Uterus (tissue), 2 donors: ENCODE measurements at regions not wholly inside any gene's neighbourhood (a gene's known extent, or its start where the extent isn't known, plus 50 kb on each side); places are given as distances from the start of the nearest gene placed in this dataset.

ENCODE experiments used
- POLR2A ChIP-seq, 2 donors: fragments of 450-650 bp; IDR thresholded peaks; one replicate each; pipeline ENCODE4 v1.6.1; 2016; ENCODE audit warnings: antibody characterized with exemption in 2 of 2, mild to moderate bottlenecking in 1 of 2, moderate library complexity in 1 of 2
- TF ChIP-seq, protein P1 (sequence below), 4 experiments: fragments of 200-600 bp in 2 of 4; fragments of 450-650 bp in 2 of 4; sonication (generic) in 2 of 4; IDR thresholded peaks; one replicate each; pipeline ENCODE4 v1.5.1; 2016 to 2019; ENCODE audit warnings: antibody characterized with exemption in 4 of 4, mild to moderate bottlenecking in 2 of 4, moderate library complexity in 1 of 4

- TF ChIP-seq, protein P1, sequence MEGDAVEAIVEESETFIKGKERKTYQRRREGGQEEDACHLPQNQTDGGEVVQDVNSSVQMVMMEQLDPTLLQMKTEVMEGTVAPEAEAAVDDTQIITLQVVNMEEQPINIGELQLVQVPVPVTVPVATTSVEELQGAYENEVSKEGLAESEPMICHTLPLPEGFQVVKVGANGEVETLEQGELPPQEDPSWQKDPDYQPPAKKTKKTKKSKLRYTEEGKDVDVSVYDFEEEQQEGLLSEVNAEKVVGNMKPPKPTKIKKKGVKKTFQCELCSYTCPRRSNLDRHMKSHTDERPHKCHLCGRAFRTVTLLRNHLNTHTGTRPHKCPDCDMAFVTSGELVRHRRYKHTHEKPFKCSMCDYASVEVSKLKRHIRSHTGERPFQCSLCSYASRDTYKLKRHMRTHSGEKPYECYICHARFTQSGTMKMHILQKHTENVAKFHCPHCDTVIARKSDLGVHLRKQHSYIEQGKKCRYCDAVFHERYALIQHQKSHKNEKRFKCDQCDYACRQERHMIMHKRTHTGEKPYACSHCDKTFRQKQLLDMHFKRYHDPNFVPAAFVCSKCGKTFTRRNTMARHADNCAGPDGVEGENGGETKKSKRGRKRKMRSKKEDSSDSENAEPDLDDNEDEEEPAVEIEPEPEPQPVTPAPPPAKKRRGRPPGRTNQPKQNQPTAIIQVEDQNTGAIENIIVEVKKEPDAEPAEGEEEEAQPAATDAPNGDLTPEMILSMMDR (IDR thresholded peaks at IDR 0.05) = no peak
- no peak for TF ChIP-seq POLR2A (IDR thresholded peaks at IDR 0.05)
These were observed 90.9 kb upstream of the GRIK2 start for GRCh38 chr6:101302593-101302992.
